SK-MEL-5 (cell line): ENCODE measurements at regions not wholly inside any gene's neighbourhood (a gene's known extent, or its start where the extent isn't known, plus 50 kb on each side); places are given as distances from the start of the nearest gene placed in this dataset.

Experiments
- DNase-seq: peaks from one replicate; pipeline ENCODE4 v3.0.0-alpha.2; 2016; ENCODE audit warnings: low read depth, low spot score
- in situ Hi-C: cut with HindIII; loops from 2 replicates; pipeline ENCODE4 v1.10.0; 2016; ENCODE audit warnings: low sequenced_read_pairs, high pct_unique_total_duplicates, low pct_unique_long_range_greater_than_20kb

DNA sequence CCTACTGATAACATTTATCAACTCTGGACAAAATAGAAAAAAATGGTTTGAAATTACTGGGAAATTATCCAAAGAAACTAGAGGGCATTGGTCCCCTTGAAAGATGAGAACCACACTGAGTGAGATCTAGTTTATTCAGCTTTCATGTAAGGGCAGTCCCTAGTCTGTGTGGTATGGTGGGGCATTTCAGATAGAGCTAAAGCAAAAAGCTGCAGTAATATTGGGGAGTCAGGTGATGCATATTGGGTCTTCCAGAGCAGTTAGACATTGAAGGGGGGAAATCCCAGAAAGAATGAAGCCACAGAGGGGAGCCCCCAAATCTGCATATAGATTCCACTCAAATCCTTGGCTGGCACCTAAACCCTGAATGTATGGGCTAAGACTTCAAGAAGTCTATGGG, 347.7 kb upstream of the POU3F1 start:
- no peak for DNase-seq
- in situ Hi-C loops: no loop called here

DNA sequence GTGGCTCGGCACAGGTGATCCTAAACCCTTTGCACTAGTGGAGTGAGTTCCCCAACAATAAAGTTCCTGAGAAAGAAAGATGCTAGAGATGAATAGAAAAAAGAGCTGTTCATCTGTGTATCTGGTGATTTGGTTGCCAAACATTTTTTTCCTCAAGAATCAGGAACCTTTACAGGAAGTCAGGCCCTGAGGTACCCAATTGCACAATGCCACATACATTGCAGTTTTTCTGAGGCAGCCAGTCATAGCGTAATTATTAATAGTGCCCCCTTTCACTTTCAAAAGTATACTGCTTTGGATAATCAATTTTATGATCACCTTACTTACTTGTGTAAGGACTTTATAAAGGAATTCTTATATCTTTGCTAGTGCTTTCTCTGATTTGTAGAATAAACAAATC, 346.3 kb upstream of the POU3F1 start:
- in situ Hi-C loops: no loop called here
- DNase-seq: no peak

DNA sequence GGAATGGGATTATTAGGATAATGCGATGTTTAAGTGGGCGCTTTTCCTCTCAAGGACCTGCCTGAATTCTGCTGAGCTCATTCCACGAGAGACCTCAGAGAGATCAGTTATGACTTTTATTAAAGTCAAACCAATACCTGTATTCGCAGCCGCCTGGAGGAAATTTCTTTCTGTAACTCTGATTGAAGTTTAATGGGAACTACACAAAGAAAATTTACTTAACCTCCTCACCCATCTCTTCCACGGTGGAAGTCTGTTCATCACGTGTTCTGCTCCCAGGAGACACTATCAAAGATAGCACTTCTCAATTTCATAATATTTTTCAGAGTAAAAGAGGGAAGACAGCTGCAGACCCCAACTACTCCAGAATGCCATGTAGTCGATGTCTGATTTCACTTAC, 334.7 kb upstream of the POU3F1 start:
- no peak for DNase-seq
- in situ Hi-C loops: no loop called here

DNA sequence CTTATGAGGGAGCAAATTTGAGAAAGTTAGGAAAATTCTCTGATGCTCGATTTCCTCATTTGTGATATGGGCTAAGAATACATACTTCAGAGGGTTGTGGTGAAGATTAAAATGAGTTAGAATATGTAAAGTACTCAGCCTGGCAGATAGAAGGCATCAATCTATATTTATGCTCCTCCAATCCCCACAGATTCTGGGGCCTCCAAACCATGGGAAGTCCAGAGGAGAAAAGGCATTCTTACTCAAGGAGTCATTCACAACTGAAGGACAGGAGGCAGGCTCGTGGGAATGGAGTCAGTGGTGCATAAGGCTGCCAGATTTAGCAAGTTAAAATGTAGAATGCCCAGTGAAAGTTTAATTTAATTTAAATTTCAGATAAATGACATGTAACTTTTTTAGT, 330.0 kb upstream of the POU3F1 start:
- no peak for DNase-seq
- in situ Hi-C loops: no loop called here

DNA sequence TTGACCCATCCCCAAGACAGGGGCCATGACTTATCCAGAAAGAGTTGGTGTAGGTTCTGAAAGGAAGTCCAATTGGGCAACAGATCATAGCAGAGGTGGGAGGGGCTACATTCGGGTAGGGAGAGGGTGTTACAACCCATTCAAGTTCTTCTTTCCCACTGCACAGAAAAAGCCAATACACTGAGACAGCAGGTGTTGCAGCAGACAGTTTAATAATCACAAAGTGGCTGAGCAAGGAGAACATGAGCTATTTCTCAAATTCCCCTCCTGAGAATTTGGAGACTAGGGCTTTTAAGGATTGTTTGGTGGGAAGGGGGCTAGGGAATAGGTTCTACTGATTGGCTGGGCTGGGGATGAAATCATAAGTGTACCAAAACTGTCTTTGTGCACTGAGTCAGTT, 328.4 kb upstream of the POU3F1 start:
- in situ Hi-C loops: no loop called here
- no peak for DNase-seq

DNA sequence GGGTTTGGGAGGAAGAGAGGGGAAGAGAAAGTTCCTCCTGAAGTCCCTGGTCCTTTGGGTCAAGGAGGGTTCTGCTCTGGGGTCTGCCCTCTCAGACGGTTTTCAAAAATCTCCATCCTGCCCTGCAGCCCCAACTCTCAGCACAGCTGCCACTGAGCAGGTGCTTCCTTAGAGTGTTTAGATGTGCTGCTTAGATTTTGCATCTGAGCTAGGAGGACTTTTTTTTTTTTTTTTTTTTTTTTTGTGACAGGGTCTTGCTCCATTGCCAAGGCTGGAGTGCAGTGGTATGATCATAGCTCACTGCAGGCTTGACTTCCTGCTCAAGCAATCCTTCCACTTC, 324.9 kb upstream of the POU3F1 start:
- DNase-seq: no peak
- in situ Hi-C loops: no loop called here

DNA sequence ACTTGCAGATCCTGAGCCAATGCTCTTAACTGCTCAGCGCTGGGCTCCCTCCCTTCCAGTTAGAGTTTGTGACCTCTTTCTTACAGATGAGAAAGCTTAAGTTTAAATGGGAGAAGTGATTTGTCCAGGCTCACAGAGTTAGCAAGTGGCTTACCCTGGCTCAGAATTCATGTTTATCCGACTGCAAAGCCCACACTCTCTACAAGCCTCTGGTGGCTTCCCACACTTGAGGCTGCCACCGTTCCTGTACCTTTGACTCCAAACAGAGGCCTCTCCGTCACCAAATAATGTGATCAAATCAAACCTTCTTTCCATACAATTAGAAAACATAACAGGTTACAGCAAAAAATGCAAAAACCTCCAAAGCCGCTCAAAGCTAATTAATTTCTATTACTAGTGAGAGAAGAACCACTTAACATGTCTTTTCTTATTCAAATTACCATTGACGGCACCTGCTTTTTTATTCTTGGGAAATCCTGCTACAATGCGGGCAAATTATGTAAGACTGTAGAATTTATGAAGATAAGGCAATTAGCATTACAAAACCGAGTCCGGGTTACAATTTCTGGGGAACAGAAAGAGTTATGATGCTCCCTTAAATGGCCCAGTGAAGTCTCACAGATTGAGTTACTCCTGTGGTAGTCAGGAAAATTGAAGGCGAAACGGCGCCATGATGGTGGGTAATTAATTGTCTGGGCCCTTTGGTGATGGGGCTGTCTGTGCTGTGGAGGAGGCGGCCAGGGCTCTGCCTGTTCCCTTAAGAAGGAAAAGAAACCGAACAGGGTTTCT, 324.3 kb upstream of the POU3F1 start:
- DNase-seq: no peak
- in situ Hi-C loops: no loop called here

DNA sequence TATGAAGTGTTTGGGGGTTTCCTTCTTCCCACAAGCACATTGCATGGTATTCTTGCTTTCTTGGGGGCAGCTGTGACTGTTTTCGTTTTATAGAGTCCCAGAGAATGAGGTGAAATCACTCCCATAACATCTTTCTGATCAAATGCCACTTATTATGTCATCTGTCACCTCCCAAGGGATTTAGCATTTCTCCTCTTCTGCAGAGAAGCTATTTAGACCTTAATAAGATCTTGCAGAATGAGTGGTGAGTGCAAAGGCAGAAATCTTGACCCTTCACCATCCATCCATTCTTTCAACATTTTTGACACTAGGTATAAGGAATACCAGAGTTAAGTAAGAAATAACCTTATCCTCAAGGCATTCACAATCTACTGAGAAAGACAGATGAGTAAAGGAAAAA, 318.6 kb upstream of the POU3F1 start:
- DNase-seq: no peak
- in situ Hi-C loops: no loop called here

DNA sequence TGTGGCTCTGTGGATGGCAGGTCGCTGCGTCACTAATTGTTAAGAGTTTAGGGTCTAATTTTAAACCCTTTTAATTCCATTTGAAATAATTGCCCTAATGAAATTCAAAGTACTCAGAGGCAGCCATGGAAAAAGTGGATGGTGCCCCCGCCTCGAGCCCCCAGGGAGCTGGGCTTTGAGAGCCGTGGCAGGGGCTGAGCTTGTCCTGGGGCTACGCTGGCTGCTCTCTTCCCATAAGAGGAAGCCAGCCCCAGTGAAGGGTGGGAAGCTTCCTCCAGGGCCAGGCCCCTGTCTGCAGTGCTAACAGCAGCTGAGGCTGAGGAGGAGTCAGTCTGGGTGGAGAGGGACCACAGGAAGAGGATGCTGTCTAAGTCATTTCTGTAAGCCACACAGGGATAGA, 315.0 kb upstream of the POU3F1 start:
- in situ Hi-C loops: no loop called here
- DNase-seq: no peak

DNA sequence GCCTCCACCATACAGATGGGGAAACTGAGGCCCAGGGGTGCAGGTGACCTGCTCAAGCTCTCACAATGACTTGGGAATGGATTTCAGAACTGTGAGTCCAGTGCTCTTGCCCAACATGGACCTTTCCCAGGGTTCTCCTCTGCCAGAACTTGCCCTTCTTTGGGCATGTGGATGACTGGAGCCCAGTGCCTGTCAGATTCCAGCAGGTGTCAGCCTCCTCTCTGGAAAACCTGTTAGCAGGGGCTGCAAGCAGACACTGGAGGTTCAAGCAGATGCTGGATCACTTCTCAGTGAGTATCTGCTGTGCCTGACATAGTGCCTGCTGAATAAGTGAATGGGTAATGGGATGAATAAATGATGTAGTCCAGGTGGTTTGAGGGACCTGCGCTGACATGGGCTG, 314.2 kb upstream of the POU3F1 start:
- DNase-seq: peak; percentile 3
- in situ Hi-C loops: no loop called here

DNA sequence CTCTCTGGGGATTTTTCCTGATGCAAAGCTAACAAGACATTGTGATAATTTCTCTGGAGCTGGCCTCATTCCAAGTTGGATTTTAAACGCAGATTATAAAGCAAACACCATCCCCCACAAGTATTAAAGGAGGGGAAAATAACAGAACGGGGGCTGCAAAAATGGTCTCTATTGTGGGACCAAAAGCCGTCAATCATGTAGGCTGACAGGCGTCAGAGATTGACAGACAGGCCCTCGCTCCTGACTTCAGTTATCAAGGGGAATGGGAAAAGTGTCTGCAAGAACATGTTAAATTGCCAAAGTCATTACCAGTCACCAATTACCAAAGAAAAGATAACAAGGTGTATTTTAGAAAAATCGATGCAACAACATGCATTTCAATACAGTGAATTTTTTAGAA, 307.4 kb upstream of the POU3F1 start:
- in situ Hi-C loops: no loop called here
- no peak for DNase-seq

DNA sequence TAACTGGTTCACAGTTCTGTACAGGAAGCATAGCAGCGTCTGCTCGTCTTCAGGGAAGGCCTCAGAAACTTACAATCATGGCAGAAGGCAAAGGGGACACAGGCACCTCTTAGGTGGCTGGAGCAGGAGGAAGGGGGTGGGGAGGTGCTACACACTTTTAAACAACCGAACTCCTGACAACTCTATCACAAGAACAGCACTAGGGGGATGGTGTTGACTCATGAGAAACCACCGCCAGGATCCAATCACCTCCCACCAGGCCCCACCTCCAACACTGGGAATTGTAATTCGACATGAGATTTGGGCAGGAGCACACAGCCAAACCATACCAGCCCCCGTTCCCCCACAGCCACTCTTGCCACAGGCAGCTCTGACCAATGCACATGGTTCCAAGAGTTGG, 306.3 kb upstream of the POU3F1 start:
- DNase-seq: no peak
- in situ Hi-C loops: no loop called here

DNA sequence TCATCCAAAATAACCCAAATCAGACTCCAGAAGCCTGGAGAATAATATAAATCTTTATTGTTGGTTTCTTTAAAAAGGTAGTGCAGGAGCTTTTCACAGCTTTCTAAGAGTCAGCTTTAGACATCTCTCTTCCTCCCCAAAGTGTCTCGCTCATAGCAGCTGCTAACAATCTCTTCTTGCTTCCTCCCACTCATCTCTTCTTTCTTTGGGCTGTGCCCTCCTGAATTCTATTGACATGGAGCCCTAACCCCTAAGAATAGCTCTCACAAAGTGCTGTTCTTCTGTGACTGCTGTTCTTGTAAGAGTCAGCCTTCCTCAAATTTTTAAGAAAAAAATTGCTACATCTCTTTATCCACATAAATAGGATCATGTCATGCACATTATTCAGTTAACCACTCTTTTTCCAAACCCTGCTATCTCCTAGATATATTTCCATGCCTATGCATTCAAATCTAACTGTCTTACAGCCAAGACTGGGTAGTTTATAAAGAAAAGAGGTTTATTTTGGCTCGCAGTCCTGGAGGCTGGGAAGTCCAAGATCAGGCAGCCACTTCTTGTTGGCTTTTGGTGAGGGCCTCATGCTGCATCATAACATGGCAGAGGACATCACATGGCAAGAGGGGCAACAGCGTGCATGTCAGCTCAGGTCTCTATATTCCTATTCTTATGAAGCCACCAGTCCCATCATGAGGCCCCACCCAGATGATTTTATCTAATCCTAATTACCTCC, 301.0 kb upstream of the POU3F1 start:
- DNase-seq: no peak
- in situ Hi-C loops: no loop called here

DNA sequence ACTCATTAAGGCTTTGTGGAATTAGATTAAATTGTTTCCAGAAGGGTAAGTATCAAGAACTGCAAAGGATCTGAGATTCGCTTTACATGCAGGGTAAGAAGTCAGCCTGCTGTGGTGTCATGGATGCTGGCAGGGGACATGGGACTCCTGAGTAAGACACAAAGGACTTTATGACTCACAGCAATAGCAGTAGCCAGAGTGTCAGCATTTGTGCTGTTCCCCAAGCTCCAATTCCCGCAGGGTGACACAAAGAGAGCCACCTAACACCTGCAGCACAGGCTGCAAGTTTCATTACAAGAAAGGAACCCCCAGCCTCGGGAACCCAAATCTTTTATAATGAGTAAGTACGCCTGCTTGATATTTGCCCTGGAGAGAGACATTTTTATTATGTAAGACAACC, 298.1 kb upstream of the POU3F1 start:
- in situ Hi-C loops: no loop called here
- DNase-seq: no peak

DNA sequence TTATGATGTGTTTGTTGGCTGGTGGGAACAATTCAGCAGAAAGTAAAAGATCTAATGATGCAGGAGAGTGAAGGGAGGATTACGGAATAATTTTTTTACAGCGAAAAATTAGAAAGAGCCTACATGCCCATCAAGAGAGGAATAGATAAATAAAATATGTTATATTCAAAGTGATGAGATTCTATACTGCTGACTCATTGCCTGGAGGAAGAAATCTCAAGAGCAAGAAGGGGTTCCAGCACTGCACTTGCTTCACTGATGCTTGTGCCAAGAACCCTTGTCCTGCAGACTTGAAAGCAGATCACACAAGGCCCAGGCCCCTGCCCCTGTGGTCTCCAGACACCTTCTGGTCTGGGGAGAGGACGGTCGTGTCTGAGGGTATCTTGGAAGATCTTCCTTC, 295.1 kb upstream of the POU3F1 start:
- DNase-seq: no peak
- in situ Hi-C loops: no loop called here

DNA sequence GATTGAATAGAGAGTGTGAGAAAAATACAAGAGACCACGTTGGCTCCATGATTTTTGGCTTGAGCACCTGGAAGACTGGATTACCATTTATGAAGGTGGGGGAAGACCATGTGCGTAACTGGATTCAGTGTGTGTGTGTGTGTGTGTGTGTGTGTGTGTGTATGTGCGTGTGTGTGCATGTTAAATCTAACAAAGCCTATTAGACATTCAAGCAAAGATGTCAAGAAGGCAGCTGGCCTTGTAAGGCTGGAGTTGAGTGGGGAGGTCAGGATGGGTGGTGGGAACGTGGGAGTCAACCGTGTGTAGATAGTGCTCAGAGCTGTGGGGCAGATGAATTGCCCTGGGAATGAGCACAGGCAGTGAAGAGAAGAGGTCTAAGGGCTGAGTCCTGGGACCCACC, 293.8 kb upstream of the POU3F1 start:
- in situ Hi-C loops: no loop called here
- no peak for DNase-seq

DNA sequence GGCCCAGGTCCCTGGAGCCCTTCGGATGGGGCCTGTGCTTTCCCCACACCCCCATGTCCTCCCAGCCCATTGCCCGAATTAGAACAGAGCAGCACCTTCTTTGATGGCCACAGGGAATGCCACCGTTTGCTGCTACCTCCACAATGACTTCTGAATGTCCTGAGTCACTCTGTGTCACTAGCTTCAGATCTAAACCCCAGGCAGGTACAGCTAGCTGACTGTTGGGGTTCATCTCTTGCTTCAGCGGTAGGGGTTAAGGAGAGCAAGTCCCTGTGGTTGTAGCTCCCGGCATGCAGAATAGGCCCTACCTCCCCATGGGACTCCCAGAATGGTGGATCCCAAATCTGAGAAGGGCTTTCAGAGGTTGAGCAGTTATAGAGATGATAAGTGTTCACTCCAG, 291.1 kb upstream of the POU3F1 start:
- in situ Hi-C loops: no loop called here
- no peak for DNase-seq

DNA sequence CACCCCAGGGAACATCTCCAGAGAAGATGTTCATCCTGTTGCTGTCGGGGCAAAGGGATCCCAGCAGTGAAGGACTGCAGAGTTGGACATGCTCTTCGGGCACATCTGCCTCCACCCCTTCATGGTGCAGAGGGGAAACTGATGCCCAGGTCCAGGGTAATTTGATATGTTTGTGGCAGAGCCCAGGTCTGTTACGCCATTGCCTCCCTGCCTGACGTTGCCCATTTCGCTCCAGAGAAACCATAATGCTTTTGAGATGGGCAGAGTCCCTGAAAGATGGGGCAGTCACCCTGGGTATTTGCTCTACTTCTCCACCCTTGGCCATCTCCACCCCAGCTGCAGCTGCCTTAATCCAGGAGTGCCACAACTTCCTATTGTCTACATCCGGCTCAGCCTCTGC, 290.4 kb upstream of the POU3F1 start:
- in situ Hi-C loops: no loop called here
- no peak for DNase-seq

DNA sequence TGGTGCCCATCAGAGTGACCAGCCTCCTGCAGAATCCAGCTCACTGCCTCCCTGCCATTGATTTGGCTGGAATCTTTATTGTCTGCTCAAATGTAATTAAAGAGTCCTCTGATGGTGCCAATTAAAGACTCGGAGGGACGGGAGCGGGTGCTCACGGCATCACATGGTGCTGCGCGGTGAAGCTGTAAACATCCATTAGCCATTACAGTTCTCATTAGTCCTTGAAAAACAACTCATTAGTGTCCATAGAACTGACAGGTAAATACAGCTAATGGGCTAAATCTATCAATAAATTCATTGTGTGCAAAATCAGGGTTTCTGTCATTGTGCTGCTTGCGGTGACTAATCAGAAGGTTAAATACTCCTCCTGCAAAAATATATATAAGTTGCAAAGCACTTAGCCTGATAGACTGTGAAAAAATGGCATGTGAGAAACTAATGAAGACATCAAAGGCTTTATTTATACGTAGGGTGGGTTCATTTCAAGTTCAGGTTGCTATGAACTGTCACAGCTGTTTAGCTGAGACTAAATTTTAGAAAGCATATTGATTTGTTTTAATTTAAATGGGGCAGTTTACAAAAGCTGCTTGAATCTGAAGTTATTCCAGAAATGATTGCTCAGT, 289.8 kb upstream of the POU3F1 start:
- in situ Hi-C loops: no loop called here
- no peak for DNase-seq
